ENCODE measurements at regions not wholly inside any gene's neighbourhood (a gene's known extent, or its start where the extent isn't known, plus 50 kb on each side); places are given as distances from the start of the nearest gene placed in this dataset.

DNA sequence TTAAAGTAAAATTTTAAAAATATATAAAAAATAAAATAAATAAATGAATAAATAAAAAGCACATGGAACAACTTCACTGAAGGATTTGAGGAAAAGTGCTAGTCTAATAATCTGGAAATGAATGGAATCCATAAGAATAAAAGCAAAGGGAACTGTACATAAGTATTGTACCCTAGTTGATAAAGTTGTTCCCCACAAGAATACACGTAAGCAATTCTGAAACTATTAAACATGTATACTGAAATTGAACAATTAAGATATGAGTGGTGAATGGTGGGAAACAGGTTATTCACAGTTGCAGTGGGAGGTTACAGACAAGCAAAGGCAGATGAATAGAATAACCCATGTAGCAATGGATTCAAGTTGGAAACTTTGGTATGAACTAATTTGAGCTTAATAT is 853.2 kb upstream of the SOX9 start:
- Histone ChIP-seq H3K36me3 (no peaks in the 10 kb centered on the region), H3K9me3 (peaks cover 0 to 37% (median 17%) of the 10 kb centered on the region in 4 donors), H3K27ac (no peak overlapping the region), H3K4me3 (no peak overlapping the region), H3K4me1 (no peaks in the 10 kb centered on the region), H3K27me3 (no peaks in the 10 kb centered on the region)
- 62 to 82% (median 67%) methylated on average over 1 of the region's 1 CpG for WGBS, 5 donors
- DNase-seq = no peak
- no peak for TF ChIP-seq POLR2AphosphoS5 (IDR thresholded peaks at IDR 0.05)
- no peak for TF ChIP-seq POLR2A (IDR thresholded peaks at IDR 0.05)
- no peak for TF ChIP-seq EP300 (IDR thresholded peaks at IDR 0.05)
- no peak for TF ChIP-seq CTCF (IDR thresholded peaks at IDR 0.05)
- intact Hi-C loops (cut with DNase I; ENCODE audit: low total_unique reads) = no loop called here

DNA sequence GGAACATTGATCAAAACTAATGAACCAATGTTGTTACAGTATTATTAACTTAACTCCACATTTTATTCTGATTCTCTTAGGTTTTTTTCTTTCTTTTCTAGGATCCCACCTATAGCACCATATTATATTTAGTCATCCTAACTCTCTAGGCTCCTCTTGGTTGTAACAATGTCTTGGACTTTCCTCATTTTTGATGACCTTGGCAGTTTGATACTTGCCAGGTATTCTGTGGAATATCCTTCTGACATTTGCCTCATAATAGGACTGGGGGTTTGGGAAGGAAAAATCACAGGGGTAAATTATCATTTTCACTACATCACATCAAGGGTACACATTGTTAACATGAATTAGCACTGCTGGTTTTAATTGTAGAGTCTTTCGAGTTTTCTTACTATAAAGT is 851.6 kb upstream of the SOX9 start:
- no peaks in the 10 kb centered on the region for H3K27me3 ChIP-seq
- 67 to 92% (median 84%) methylated on average over 1 of the region's 1 CpG for WGBS, 5 donors
- no peaks in the 10 kb centered on the region for H3K36me3 ChIP-seq

GRCh38 chr17:71273441-71273840 is 847.4 kb upstream of the SOX9 start:
- Histone ChIP-seq H3K4me3 (no peak overlapping the region), H3K9me3 (peaks cover 0 to 7% (median 2%) of the 10 kb centered on the region in 4 donors), H3K27me3 (no peaks in the 10 kb centered on the region), H3K4me1 (no peaks in the 10 kb centered on the region), H3K36me3 (no peaks in the 10 kb centered on the region), H3K27ac (no peak overlapping the region)
- no peak for DNase-seq
- WGBS, 5 donors = 82 to 93% (median 91%) methylated on average over 2 of the region's 2 CpGs
- intact Hi-C loops (cut with DNase I; ENCODE audit: low total_unique reads) = no loop called here
- TF ChIP-seq POLR2AphosphoS5 (IDR thresholded peaks at IDR 0.05) (no peak), CTCF (IDR thresholded peaks at IDR 0.05) (no peak), POLR2A (IDR thresholded peaks at IDR 0.05) (no peak), EP300 (IDR thresholded peaks at IDR 0.05) (no peak)

More for the DNA sequence above, 851.6 kb upstream of the SOX9 start:
- intact Hi-C loops (cut with DNase I; ENCODE audit: low total_unique reads) = no loop called here
- H3K4me1 ChIP-seq = no peaks in the 10 kb centered on the region
- H3K9me3 ChIP-seq = peaks cover 0 to 37% (median 17%) of the 10 kb centered on the region in 4 donors
- no peak for DNase-seq
- TF ChIP-seq POLR2A (IDR thresholded peaks at IDR 0.05) = no peak
- TF ChIP-seq POLR2AphosphoS5 (IDR thresholded peaks at IDR 0.05) = no peak
- no peak for TF ChIP-seq EP300 (IDR thresholded peaks at IDR 0.05)
- H3K4me3 ChIP-seq = no peak overlapping the region
- H3K27ac ChIP-seq = no peak overlapping the region

- Histone ChIP-seq H3K36me3 (no peaks in the 10 kb centered on the region), H3K4me3 (no peak overlapping the region), H3K9me3 (no peaks in the 10 kb centered on the region), H3K27me3 (no peaks in the 10 kb centered on the region), H3K27ac (no peak overlapping the region), H3K4me1 (no peaks in the 10 kb centered on the region)
- 25 to 57% (median 45%) methylated on average over 6 of the region's 6 CpGs for WGBS, 5 donors
- intact Hi-C loops (cut with DNase I; ENCODE audit: low total_unique reads) = no loop called here
- TF ChIP-seq POLR2A (IDR thresholded peaks at IDR 0.05) = no peak
- TF ChIP-seq POLR2AphosphoS5 (IDR thresholded peaks at IDR 0.05) = peak in 1 of 3 donors; percentile 21
- no peak for DNase-seq
These were observed 844.7 kb upstream of the SOX9 start for GRCh38 chr17:71276079-71276478.

DNA sequence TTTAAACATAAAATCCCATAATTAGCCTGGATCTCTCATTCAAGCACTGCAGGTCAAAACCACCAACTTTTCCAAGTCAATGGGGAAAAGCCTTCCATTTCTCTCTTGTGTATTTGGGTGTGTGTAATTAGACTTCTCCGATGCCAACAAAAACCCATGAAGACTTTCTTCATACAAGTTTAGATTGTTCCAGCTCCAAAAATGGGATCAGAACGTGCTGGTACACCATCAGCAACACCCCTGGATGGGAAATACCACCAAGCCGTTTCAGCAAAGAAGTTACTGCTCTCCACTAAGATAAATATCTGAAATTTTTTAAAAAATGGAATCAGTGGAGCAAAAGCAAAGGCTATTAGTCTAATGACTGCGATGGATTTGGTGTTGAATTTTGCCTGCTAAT is 837.3 kb upstream of the SOX9 start:
- Histone ChIP-seq H3K27ac (no peak overlapping the region), H3K9me3 (no peaks in the 10 kb centered on the region), H3K27me3 (no peaks in the 10 kb centered on the region), H3K4me3 (no peak overlapping the region), H3K36me3 (no peaks in the 10 kb centered on the region), H3K4me1 (peaks cover 0 to 4% (median 0%) of the 10 kb centered on the region in 4 donors)
- intact Hi-C loops (cut with DNase I; ENCODE audit: low total_unique reads) = no loop called here
- 77 to 90% (median 87%) methylated on average over 4 of the region's 4 CpGs for WGBS, 5 donors
- DNase-seq = no peak
- TF ChIP-seq POLR2AphosphoS5 (IDR thresholded peaks at IDR 0.05) = no peak
- no peak for TF ChIP-seq EP300 (IDR thresholded peaks at IDR 0.05)
- TF ChIP-seq CTCF (IDR thresholded peaks at IDR 0.05) = no peak
- no peak for TF ChIP-seq POLR2A (IDR thresholded peaks at IDR 0.05)

Measured in stomach (tissue), 8 donors.